ENCODE measurements at regions not wholly inside any gene's neighbourhood (a gene's known extent, or its start where the extent isn't known, plus 50 kb on each side); places are given as distances from the start of the nearest gene placed in this dataset.

DNA sequence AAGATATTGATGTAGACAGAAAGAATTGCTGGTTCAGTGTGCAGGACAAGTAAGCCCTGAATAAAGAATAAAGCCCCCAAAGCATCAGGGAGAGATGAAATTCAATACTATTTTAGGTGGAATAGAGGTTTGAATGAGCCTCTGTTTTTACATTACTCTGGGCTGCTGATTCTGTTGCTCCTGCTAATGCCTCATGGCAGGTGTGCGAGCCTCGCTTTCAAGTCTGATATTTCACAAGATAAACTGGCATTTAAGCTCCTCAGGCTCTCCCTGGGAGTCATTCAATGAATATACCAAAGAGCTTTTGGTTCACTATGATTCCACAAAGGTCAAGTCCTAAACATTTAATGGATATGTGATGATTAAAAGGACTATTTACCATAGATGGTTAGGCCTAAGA, 601.0 kb upstream of the SLC39A10 start:
- TF ChIP-seq, protein P1, sequence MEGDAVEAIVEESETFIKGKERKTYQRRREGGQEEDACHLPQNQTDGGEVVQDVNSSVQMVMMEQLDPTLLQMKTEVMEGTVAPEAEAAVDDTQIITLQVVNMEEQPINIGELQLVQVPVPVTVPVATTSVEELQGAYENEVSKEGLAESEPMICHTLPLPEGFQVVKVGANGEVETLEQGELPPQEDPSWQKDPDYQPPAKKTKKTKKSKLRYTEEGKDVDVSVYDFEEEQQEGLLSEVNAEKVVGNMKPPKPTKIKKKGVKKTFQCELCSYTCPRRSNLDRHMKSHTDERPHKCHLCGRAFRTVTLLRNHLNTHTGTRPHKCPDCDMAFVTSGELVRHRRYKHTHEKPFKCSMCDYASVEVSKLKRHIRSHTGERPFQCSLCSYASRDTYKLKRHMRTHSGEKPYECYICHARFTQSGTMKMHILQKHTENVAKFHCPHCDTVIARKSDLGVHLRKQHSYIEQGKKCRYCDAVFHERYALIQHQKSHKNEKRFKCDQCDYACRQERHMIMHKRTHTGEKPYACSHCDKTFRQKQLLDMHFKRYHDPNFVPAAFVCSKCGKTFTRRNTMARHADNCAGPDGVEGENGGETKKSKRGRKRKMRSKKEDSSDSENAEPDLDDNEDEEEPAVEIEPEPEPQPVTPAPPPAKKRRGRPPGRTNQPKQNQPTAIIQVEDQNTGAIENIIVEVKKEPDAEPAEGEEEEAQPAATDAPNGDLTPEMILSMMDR (IDR thresholded peaks at IDR 0.05; ENCODE audit: insufficient read depth, low read depth, low read length) = no peak
- H3K4me3 ChIP-seq (ENCODE audit: low read depth, low read length) = no peak overlapping the region
- DNase-seq (ENCODE audit: low read depth) = no peak

DNA sequence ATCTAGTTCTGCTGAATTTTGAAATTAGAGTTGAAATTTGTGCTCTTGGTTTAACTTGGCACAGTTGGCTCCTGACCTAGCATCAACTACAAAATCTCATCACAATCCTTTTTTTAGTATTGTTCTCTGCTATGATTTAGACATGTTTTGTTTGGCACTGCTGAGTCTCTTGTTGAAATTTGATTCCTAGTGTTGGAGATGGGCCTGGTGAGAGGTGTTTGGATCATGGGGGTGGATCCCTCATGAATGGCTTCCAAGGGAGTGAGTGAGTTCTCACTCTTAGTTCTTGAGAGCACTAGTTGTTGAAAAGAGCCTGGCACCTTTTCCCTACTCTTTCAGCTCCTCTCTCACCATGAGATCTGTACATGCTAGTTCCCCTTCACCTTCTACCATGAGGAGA, 605.6 kb upstream of the SLC39A10 start:
- no peak for DNase-seq (ENCODE audit: low read depth)
- no peak overlapping the region for H3K4me3 ChIP-seq (ENCODE audit: low read depth, low read length)
- TF ChIP-seq, protein P1 (IDR thresholded peaks at IDR 0.05; ENCODE audit: insufficient read depth, low read depth, low read length) = no peak

DNA sequence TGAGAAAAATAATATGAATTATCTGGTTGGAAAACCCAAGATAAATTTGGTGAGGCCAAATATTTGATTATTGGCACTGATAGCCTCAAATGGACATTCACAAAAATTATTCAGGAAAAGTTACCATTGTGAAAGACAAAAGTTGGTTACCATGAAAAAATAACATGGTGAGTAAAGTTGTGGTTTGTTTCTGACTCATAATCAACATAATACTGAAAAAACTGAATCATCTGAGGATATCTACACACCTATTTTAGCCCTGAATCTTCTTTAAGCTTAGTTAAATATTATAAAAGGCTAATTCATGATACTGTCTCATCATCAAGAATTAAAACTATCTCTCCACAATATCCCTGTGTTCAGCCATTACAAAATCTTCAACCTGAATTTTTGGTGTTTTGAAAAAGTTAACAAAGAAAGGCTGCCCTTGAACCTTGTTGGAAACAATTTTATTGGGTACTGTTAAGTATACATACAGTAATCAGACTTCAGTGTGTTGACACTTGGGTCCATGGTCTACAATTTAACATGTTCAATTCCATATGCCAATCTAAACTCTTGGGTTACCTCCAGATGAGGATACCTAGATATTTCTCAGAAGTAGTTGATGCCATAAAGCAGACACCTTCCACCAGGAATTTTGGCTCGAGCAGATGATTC, 607.5 kb upstream of the SLC39A10 start:
- no peak for DNase-seq (ENCODE audit: low read depth)
- H3K4me3 ChIP-seq (ENCODE audit: low read depth, low read length) = no peak overlapping the region
- TF ChIP-seq, protein P1 (IDR thresholded peaks at IDR 0.05; ENCODE audit: insufficient read depth, low read depth, low read length) = no peak

DNA sequence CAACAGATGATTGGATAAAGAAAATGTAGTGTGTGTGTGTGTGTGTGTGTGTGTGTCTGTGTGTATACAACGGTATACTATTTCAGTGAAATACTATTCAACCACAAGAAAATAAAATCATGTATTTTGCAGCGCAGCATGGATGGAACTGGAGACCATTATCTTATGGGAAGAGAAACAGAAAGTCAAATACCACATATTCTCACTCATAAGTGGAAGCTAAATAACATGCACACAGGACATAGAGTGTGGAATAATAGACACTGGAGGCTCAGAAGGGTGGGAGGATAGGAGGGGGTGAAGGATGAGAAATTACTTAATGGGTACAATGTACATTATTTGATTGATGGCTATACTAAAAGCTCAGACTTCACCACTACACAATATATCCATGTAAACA, 609.1 kb upstream of the SLC39A10 start:
- TF ChIP-seq, protein P1 (IDR thresholded peaks at IDR 0.05; ENCODE audit: insufficient read depth, low read depth, low read length) = no peak
- no peak overlapping the region for H3K4me3 ChIP-seq (ENCODE audit: low read depth, low read length)
- DNase-seq (ENCODE audit: low read depth) = no peak

DNA sequence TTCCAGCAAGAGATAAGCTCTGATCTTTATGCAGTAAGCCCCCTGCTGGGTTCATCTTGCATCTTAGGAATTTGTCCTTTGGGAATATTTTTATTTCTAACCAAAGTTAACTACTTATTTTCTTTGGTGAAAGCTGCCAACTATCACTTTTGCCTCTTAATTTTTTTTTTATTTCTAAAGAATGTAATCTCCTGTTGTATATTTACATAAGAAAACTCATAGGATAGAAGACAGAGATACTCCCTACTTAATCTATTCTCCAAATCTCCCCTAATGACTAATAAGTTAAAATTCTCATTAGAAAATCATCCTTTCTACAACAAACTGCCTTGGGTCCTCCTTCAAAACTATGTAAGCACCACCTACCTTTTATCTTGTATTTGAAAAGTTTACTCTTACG, 612.2 kb upstream of the SLC39A10 start:
- H3K4me3 ChIP-seq (ENCODE audit: low read depth, low read length) = no peak overlapping the region
- DNase-seq (ENCODE audit: low read depth) = peak; percentile 16
- TF ChIP-seq, protein P1 (IDR thresholded peaks at IDR 0.05; ENCODE audit: insufficient read depth, low read depth, low read length) = no peak

DNA sequence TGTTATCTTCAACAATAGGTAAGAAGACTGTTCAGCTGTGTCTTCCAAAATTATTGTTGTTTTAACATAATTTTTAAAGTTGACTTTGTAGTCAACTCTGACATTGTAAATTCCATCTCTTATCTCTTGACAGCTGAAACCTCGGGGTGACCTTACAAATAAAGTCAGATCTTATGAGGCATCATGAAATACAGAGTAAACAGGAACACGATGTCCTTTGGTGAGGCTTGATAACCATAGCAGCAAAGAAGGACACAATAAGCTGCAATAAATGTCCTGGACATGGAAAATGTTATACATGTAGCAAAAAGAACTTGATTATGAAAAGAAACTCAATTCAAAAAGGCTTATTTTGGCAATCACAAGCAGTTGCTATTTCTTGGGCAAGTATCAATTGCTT, 618.9 kb upstream of the SLC39A10 start:
- H3K4me3 ChIP-seq (ENCODE audit: low read depth, low read length) = no peak overlapping the region
- TF ChIP-seq, protein P1 (IDR thresholded peaks at IDR 0.05; ENCODE audit: insufficient read depth, low read depth, low read length) = no peak
- DNase-seq (ENCODE audit: low read depth) = peak; percentile 35

DNA sequence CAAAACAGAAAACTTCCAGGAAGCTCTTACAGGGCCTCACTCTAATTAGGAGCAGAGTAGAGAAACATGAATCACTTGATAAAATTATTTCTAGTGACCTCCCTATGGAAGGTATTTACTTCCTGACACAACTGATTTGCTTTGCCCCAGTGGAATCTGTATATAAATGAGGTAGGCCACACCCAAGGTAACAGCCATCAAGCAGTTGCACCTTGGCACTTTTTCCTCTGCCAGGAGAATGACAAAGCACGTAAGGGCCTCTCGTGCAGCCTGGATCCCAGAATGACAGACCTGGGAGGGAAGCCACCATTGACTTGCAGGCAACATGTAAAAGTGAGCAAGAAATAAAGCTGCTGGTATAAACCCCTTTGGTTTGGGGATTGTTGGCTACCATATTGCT, 620.0 kb upstream of the SLC39A10 start:
- DNase-seq (ENCODE audit: low read depth) = no peak
- TF ChIP-seq, protein P1 (IDR thresholded peaks at IDR 0.05; ENCODE audit: insufficient read depth, low read depth, low read length) = no peak

More for the DNA sequence above, 620.0 kb upstream of the SLC39A10 start:
- H3K4me3 ChIP-seq (ENCODE audit: low read depth, low read length) = no peak overlapping the region

Measured in fibroblast of villous mesenchyme (primary cell).